ENCODE measurements at regions not wholly inside any gene's neighbourhood (a gene's known extent, or its start where the extent isn't known, plus 50 kb on each side); places are given as distances from the start of the nearest gene placed in this dataset.

GRCh38 chr5:73282923-73283322, 109.9 kb downstream of the TMEM174 start:
- intact Hi-C loops (cut with micrococcal nuclease; ENCODE audit: unreplicated experiment): no loop called here
- CTCF ChIA-PET (ENCODE audit: unreplicated experiment): interaction anchor here (0.5 to 1.0 kb wide), 2 partner anchors 8 to 327 kb away, joined by 3 to 7 read pairs; partner anchors contain the start of gene FCHO2
- H4K20me1 ChIP-seq (ENCODE audit: insufficient read depth, low read length): no peaks in the 10 kb centered on the region

DNA sequence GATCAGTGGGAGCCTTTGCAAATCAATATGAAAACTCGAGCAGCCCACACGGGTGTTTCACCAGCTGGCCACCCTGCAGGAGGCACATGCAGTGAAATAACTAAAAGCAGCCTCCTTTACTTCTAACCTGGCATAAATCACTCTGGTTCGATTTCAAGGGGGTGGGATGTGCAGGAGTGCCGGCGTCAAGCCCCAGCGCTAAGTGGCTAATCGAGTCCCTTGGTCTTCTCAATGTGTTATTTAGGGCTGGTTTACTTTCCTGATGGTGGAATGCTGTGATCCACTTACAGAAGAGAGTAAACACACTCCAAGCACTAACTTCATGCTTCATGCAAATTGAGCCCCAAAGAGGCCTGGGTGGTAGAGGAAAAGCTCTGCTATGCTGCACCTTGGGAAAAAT, 109.4 kb downstream of the TMEM174 start:
- H3K79me2 ChIP-seq (ENCODE audit: insufficient read depth, low read depth, low read length): no peaks in the 10 kb centered on the region
- no peaks in the 10 kb centered on the region for H3K4me1 ChIP-seq (ENCODE audit: insufficient read depth, low read length, poor library complexity, severe bottlenecking)
- H3K4me2 ChIP-seq (ENCODE audit: low read length): no peak overlapping the region
- H3K9me3 ChIP-seq (ENCODE audit: low read length): no peaks in the 10 kb centered on the region
- intact Hi-C loops (cut with micrococcal nuclease; ENCODE audit: unreplicated experiment): no loop called here
- no peak for DNase-seq (ENCODE audit: low spot score)
- no peaks in the 10 kb centered on the region for H3K36me3 ChIP-seq (ENCODE audit: insufficient read depth, low read length)
- BruUV-seq (replicated peaks): no TSS peak
- TF ChIP-seq EZH2phosphoT487 (IDR thresholded peaks at IDR 0.05; ENCODE audit: borderline replicate concordance, low read depth, low read length) (no peak), CTCF (conservative IDR thresholded peaks at IDR 0.05; ENCODE audit: low read length) (no peak)
- no peak overlapping the region for H3K27ac ChIP-seq (ENCODE audit: low read depth, low read length, poor library complexity, severe bottlenecking)
- ChIA-PET CTCF (ENCODE audit: unreplicated experiment) (no interaction called here), POLR2A (interaction anchor here (0.6 kb wide), 1 partner anchor 282 kb away, joined by 3 read pairs; no protein-coding TSS in a partner anchor)
- no peak overlapping the region for H3K4me3 ChIP-seq (ENCODE audit: low read depth, low read length, poor library complexity, severe bottlenecking)
- no peaks in the 10 kb centered on the region for H4K20me1 ChIP-seq (ENCODE audit: insufficient read depth, low read length)
- H2AFZ ChIP-seq (ENCODE audit: low read length): no peak overlapping the region
- no peaks in the 10 kb centered on the region for H3K9me2 ChIP-seq (ENCODE audit: insufficient read depth, low read length)

More at GRCh38 chr5:73282923-73283322, 109.9 kb downstream of the TMEM174 start:
- no TSS peak for BruUV-seq (replicated peaks)
- TF ChIP-seq CTCF (conservative IDR thresholded peaks at IDR 0.05; ENCODE audit: low read length) (no peak), EZH2phosphoT487 (IDR thresholded peaks at IDR 0.05; ENCODE audit: borderline replicate concordance, low read depth, low read length) (no peak)
- H3K9me3 ChIP-seq (ENCODE audit: low read length): no peaks in the 10 kb centered on the region
- no peak for DNase-seq (ENCODE audit: low spot score)
- no peak overlapping the region for H2AFZ ChIP-seq (ENCODE audit: low read length)
- no peaks in the 10 kb centered on the region for H3K36me3 ChIP-seq (ENCODE audit: insufficient read depth, low read length)
- H3K4me2 ChIP-seq (ENCODE audit: low read length): no peak overlapping the region
- H3K9me2 ChIP-seq (ENCODE audit: insufficient read depth, low read length): no peaks in the 10 kb centered on the region
- POLR2A ChIA-PET: interaction anchor here (0.6 kb wide), 2 partner anchors 36 to 281 kb away, joined by 3 read pairs; no protein-coding TSS in a partner anchor
- H3K79me2 ChIP-seq (ENCODE audit: insufficient read depth, low read depth, low read length): no peaks in the 10 kb centered on the region
- no peak overlapping the region for H3K4me3 ChIP-seq (ENCODE audit: low read depth, low read length, poor library complexity, severe bottlenecking)
- H3K27ac ChIP-seq (ENCODE audit: low read depth, low read length, poor library complexity, severe bottlenecking): no peak overlapping the region
- no peaks in the 10 kb centered on the region for H3K4me1 ChIP-seq (ENCODE audit: insufficient read depth, low read length, poor library complexity, severe bottlenecking)

DNA sequence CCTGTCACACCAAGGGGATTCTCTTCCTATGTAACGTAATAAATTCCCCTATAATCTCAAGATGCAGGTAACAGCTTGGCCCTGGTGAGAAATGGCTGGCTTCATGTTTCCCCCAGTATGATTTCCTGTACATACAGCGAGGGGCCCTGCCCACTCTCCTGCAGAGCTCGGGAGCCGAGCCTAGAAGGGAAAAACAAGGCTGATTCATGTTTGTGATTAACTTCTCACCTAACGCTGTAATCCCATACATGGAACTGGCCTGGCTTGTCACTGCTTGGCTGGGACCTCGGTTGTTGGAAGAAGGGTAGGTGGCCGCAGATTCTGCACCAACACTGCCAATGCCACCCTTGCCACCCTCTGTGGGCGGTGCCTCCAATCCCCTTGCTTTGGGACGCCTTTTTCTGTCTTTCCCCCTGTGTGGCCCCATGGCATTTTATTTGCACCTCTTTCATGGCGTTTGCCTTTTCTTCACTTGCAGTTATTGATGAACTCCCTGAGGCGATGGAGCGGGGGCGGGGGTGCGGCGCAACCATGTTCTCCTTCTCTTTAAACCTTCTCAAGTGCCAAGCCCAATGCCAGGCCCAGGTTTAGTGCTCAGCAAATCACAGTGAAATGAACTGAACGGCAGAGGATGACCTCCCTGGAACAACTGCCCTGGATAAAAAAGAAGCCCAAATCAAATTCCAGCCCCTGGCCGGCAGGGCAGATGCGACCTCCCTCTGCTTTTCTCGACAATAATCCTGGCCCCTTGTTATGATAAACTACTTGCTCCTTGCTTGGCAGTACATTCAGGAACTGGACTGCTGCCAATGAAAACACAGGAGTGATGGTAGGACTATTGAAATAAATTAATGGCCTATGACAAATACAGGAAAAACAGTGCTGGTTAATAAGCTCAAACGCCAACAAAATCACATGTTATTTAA, 108.1 kb downstream of the TMEM174 start:
- Histone ChIP-seq H3K9me3 (ENCODE audit: low read length) (no peaks in the 10 kb centered on the region), H2AFZ (ENCODE audit: low read length) (no peak overlapping the region), H3K4me2 (ENCODE audit: low read length) (no peak overlapping the region), H3K4me1 (ENCODE audit: insufficient read depth, low read length, poor library complexity, severe bottlenecking) (no peaks in the 10 kb centered on the region), H3K4me3 (ENCODE audit: low read depth, low read length, poor library complexity, severe bottlenecking) (no peak overlapping the region), H3K79me2 (ENCODE audit: insufficient read depth, low read depth, low read length) (no peaks in the 10 kb centered on the region), H3K9me2 (ENCODE audit: insufficient read depth, low read length) (no peaks in the 10 kb centered on the region), H3K36me3 (ENCODE audit: insufficient read depth, low read length) (no peaks in the 10 kb centered on the region), H4K20me1 (ENCODE audit: insufficient read depth, low read length) (no peaks in the 10 kb centered on the region), H3K27ac (ENCODE audit: low read depth, low read length, poor library complexity, severe bottlenecking) (no peak overlapping the region)
- BruUV-seq (replicated peaks): no TSS peak
- TF ChIP-seq CTCF (conservative IDR thresholded peaks at IDR 0.05; ENCODE audit: low read length): no peak
- no peak for TF ChIP-seq EZH2phosphoT487 (IDR thresholded peaks at IDR 0.05; ENCODE audit: borderline replicate concordance, low read depth, low read length)
- intact Hi-C loops (cut with micrococcal nuclease; ENCODE audit: unreplicated experiment): no loop called here
- no peak for DNase-seq (ENCODE audit: low spot score)
- ChIA-PET CTCF (ENCODE audit: unreplicated experiment) (no interaction called here), POLR2A (no interaction called here)
